Ovary (tissue), 7 donors: ENCODE measurements at regions not wholly inside any gene's neighbourhood (a gene's known extent, or its start where the extent isn't known, plus 50 kb on each side); places are given as distances from the start of the nearest gene placed in this dataset.

ENCODE experiments used
- DNase-seq, 5 donors: peaks; one replicate each; pipeline ENCODE4 v3.0.0-alpha.2; 2019 to 2020
- H3K27ac ChIP-seq, 2 donors: fragments of 200-600 bp; one replicate each; pipeline versions ENCODE4 v1.5.1 to v1.8.0; 2019 to 2022
- H3K27me3 ChIP-seq: fragments of 200-600 bp; one replicate; pipeline ENCODE4 v1.8.0; 2022
- H3K36me3 ChIP-seq: fragments of 200-600 bp; sonication (generic); one replicate; pipeline ENCODE4 v1.5.1; 2019
- H3K4me1 ChIP-seq: one replicate; pipeline ENCODE4 v1.8.1; 2013; ENCODE audit warnings: mild to moderate bottlenecking, moderate library complexity; ENCODE audit not compliant: insufficient read depth
- H3K4me3 ChIP-seq: fragments of 200-600 bp; sonication (generic); one replicate; pipeline ENCODE4 v1.5.1; 2017
- H3K9me3 ChIP-seq, 2 donors: fragments of 200-600 bp in 1 of 2; sonication (generic) in 1 of 2; one replicate each; pipeline versions ENCODE4 v1.5.1 to v1.8.1; 2013 to 2019; ENCODE audit warnings: mild to moderate bottlenecking in 1 of 2, moderate library complexity in 1 of 2
- EP300 ChIP-seq: sonication (generic); formaldehyde crosslinking; IDR thresholded peaks from one replicate; pipeline ENCODE4 v1.6.1; 2017; ENCODE audit warnings: antibody characterized with exemption
- POLR2A ChIP-seq: fragments of 450-650 bp; IDR thresholded peaks from one replicate; pipeline ENCODE4 v1.6.1; 2017; ENCODE audit warnings: antibody characterized with exemption, mild to moderate bottlenecking, moderate library complexity
- WGBS, 3 donors: extraction: QIAGEN DNeasy Blood & Tissue Kit in 1 of 3; methylation state at CpG; one replicate each; pipeline versions ENCODE4 v1.1.5 to v1.1.7; 2013 to 2017; 5-methylcytosine and 5-hydroxymethylcytosine counted together
- intact Hi-C, 4 donors: fragments of 100-400 bp; cut with DNase I; formaldehyde crosslinking; loops; one replicate each; pipeline versions ENCODE4 v1.11.0 to v1.15.1; 2022 to 2023
- TF ChIP-seq, protein P1 (sequence below), 3 donors: fragments of 450-650 bp in 2 of 3; fragments of 200-600 bp in 1 of 3; IDR thresholded peaks; one replicate each; pipeline versions ENCODE4 v1.5.1 to v1.8.0; 2016 to 2022; ENCODE audit warnings: antibody characterized with exemption in 3 of 3, mild to moderate bottlenecking in 1 of 3
- donor health status: DM: no; HTN: no; CAD: no; lungs with moderate emphysema.
- donor health status: DM: no; HTN: no; CAD: no.
- donor health status: Bipolar disorder and iron deficiency.
- donor health status: DM: no; HTN: no; CAD: no.
- donor health status: DM: yes; HTN: yes; CAD: no.

DNA sequence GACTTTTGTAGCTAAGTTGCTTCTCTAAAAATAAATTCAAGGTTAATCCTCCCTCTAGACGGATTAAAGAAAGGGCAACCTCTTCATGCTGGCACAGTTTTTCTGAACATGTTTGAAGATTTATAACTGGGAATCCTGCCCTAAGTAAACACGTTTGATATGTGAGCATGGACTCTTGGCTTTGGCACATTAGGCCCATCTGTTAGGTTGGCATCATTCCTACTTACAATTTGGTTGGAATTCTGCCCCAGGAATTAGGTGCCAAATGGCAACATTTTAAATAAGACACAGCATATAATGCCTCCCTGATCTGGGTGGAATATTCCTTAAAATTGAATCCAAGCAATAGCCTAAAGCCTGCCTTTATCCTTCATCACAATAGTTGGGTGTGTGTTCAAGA lies 372.3 kb upstream of the CDH18 start:
- no peak overlapping the region for H3K4me3 ChIP-seq
- no peak for TF ChIP-seq EP300
- TF ChIP-seq, protein P1, sequence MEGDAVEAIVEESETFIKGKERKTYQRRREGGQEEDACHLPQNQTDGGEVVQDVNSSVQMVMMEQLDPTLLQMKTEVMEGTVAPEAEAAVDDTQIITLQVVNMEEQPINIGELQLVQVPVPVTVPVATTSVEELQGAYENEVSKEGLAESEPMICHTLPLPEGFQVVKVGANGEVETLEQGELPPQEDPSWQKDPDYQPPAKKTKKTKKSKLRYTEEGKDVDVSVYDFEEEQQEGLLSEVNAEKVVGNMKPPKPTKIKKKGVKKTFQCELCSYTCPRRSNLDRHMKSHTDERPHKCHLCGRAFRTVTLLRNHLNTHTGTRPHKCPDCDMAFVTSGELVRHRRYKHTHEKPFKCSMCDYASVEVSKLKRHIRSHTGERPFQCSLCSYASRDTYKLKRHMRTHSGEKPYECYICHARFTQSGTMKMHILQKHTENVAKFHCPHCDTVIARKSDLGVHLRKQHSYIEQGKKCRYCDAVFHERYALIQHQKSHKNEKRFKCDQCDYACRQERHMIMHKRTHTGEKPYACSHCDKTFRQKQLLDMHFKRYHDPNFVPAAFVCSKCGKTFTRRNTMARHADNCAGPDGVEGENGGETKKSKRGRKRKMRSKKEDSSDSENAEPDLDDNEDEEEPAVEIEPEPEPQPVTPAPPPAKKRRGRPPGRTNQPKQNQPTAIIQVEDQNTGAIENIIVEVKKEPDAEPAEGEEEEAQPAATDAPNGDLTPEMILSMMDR (IDR thresholded peaks at IDR 0.05), result no peak
- no peak for TF ChIP-seq POLR2A
- intact Hi-C loops, result no loop called here
- WGBS, 3 donors, result 0 to 6% (median 3%) methylated on average over 2 of the region's 2 CpGs
- no peak for DNase-seq
- H3K36me3 ChIP-seq, result no peaks in the 10 kb centered on the region
- no peak overlapping the region for H3K27ac ChIP-seq
- H3K4me1 ChIP-seq, result no peaks in the 10 kb centered on the region
- no peaks in the 10 kb centered on the region for H3K27me3 ChIP-seq
- H3K9me3 ChIP-seq, result no peaks in the 10 kb centered on the region

DNA sequence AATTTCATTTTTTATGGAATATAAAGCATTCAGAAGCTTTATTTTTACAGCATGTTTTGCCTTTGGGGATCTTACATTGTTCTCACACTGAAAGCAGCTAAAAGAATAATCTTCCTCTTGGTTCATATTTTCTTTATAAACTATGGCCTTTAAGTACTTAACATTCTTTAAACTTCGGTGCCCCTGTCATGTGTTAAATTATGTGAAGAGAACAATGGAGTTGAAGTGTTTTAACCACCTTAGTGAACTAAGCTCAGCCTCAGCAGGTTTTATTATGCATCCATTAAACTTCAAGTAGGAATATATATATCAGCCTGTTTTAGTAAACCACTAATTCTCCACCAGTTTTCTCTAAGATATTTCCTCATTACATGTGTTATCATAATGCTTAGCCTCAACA lies 371.4 kb upstream of the CDH18 start:
- Histone ChIP-seq H3K27ac (no peak overlapping the region), H3K36me3 (no peaks in the 10 kb centered on the region), H3K9me3 (no peaks in the 10 kb centered on the region), H3K4me1 (no peaks in the 10 kb centered on the region), H3K4me3 (no peak overlapping the region), H3K27me3 (no peaks in the 10 kb centered on the region)
- TF ChIP-seq POLR2A, result no peak
- TF ChIP-seq EP300, result no peak
- TF ChIP-seq, protein P1 (IDR thresholded peaks at IDR 0.05), result no peak
- DNase-seq, result no peak
- WGBS, 3 donors, result 0 to 14% (median 5%) methylated on average over 1 of the region's 1 CpG
- intact Hi-C loops, result no loop called here

DNA sequence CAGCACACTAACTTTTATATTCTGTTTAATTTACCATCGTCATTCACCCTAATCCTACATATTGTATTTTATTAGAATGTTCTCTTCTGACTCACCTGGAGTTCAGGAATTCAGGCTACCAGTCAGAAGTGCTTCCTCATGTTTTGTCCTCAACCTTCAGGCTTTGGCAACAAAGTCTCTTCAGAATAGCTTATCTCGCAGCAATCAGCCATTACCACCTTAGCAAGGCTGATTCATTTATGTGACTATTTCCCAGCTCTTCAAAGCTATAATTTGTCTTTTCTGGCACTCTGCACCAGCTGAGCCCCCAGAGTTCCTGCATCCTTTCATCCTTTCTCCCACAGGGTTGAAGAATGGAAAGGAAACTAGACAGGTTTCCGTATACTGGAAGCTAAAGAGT lies 365.5 kb upstream of the CDH18 start:
- TF ChIP-seq EP300, result no peak
- no peak for TF ChIP-seq POLR2A
- Histone ChIP-seq H3K27me3 (no peaks in the 10 kb centered on the region), H3K9me3 (no peaks in the 10 kb centered on the region), H3K36me3 (no peaks in the 10 kb centered on the region), H3K27ac (no peak overlapping the region), H3K4me1 (no peaks in the 10 kb centered on the region), H3K4me3 (no peak overlapping the region)
- intact Hi-C loops, result no loop called here
- WGBS, 3 donors, result 88 to 93% (median 92%) methylated on average over 3 of the region's 3 CpGs
- DNase-seq, result no peak

DNA sequence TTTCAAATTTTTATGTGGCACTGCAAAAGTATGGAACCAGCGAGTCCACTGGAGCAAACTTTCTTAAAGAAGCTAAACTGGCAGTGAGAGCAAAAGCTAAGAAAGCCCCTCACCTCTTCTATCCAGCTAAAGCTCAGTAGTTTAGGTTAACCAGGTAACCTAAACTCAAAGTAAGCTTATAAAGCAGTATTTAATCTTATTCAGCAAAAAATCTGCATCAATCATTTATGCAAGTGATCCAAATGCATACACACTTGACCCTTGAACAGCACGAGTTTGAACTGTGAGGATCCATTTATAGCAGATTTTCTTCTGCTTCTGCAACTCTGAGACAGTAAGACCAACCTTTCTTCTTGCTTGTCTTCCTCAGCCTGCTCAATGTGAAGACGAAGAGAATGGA lies 363.8 kb upstream of the CDH18 start:
- H3K27ac ChIP-seq, result no peak overlapping the region
- H3K27me3 ChIP-seq, result no peaks in the 10 kb centered on the region
- intact Hi-C loops, result no loop called here
- no peaks in the 10 kb centered on the region for H3K4me1 ChIP-seq
- no peaks in the 10 kb centered on the region for H3K36me3 ChIP-seq
- WGBS, 3 donors, result 84 to 90% (median 86%) methylated on average over 3 of the region's 3 CpGs
- no peak overlapping the region for H3K4me3 ChIP-seq
- DNase-seq, result no peak
- H3K9me3 ChIP-seq, result no peaks in the 10 kb centered on the region
- no peak for TF ChIP-seq EP300
- no peak for TF ChIP-seq POLR2A
- TF ChIP-seq, protein P1 (IDR thresholded peaks at IDR 0.05), result no peak

DNA sequence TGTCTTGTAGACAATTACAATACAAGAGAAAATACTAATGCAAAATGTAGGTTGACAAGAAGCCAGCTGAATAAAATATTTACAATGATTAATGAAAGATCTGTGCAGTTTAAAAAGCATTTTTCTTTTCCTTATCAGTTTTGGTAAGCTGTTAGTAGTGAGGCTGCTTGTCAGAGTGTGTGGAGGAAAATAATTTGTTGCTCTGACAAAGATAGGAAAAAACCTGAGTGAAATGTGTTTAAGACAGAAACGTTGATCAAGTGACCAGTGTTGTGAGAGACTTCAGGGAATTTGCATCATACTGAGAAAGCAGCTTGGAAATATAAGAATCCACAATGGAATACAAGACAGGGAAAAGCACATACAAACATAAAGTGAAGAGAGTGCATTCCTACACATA lies 360.3 kb upstream of the CDH18 start:
- H3K27me3 ChIP-seq, result no peaks in the 10 kb centered on the region
- intact Hi-C loops, result no loop called here
- no peak for DNase-seq
- no peaks in the 10 kb centered on the region for H3K36me3 ChIP-seq
- H3K27ac ChIP-seq, result no peak overlapping the region
- H3K4me1 ChIP-seq, result no peaks in the 10 kb centered on the region
- WGBS, 3 donors, result 5 to 8% (median 6%) methylated on average over 1 of the region's 1 CpG
- H3K4me3 ChIP-seq, result no peak overlapping the region
- TF ChIP-seq, protein P1 (IDR thresholded peaks at IDR 0.05), result no peak
- TF ChIP-seq EP300, result no peak
- no peak for TF ChIP-seq POLR2A
- no peaks in the 10 kb centered on the region for H3K9me3 ChIP-seq
